OCI-LY7 (cell line): ENCODE measurements at regions not wholly inside any gene's neighbourhood (a gene's known extent, or its start where the extent isn't known, plus 50 kb on each side); places are given as distances from the start of the nearest gene placed in this dataset.

Experiments used
- EZH2phosphoT487 ChIP-seq: fragments of 200-600 bp; sonication (generic); IDR thresholded peaks from 2 replicates; pipeline ENCODE4 v1.6.1; 2018; ENCODE audit warnings: low read depth, borderline replicate concordance, mild to moderate bottlenecking, mixed run types, antibody characterized with exemption, low read length, moderate library complexity, mixed read lengths
- TF ChIP-seq, protein P1 (sequence below): fragments of 200-600 bp; sonication (generic); conservative IDR thresholded peaks from 2 replicates; pipeline ENCODE4 v1.5.1; 2014; ENCODE audit warnings: mild to moderate bottlenecking, antibody characterized with exemption, low read length, moderate library complexity, mixed read lengths

DNA sequence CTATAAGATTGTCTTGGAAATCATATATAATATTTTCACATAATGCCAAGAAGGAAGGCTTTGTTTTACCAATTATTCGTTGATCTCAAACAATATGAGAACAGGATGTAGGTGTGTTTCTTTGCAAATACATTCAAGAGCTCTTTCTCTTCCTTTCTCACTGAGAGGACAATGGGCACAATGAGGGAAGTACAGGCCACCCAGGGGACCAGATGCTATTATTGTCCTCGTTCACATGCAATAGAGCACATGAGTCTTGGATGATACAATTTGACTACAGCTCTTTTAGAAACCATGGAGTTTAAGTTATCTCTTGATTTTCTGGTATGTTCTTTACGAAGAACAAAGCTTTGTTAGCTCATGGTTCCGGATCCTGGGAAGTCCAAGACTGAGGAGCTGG is 323.7 kb upstream of the KLF6 start:
- TF ChIP-seq, protein P1, sequence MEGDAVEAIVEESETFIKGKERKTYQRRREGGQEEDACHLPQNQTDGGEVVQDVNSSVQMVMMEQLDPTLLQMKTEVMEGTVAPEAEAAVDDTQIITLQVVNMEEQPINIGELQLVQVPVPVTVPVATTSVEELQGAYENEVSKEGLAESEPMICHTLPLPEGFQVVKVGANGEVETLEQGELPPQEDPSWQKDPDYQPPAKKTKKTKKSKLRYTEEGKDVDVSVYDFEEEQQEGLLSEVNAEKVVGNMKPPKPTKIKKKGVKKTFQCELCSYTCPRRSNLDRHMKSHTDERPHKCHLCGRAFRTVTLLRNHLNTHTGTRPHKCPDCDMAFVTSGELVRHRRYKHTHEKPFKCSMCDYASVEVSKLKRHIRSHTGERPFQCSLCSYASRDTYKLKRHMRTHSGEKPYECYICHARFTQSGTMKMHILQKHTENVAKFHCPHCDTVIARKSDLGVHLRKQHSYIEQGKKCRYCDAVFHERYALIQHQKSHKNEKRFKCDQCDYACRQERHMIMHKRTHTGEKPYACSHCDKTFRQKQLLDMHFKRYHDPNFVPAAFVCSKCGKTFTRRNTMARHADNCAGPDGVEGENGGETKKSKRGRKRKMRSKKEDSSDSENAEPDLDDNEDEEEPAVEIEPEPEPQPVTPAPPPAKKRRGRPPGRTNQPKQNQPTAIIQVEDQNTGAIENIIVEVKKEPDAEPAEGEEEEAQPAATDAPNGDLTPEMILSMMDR, result no peak
- no peak for TF ChIP-seq EZH2phosphoT487
